Keratinocyte (primary cell): ENCODE measurements at regions not wholly inside any gene's neighbourhood (a gene's known extent, or its start where the extent isn't known, plus 50 kb on each side); places are given as distances from the start of the nearest gene placed in this dataset.

ENCODE experiments used
- DNase-seq: peaks from one replicate; pipeline ENCODE4 v3.0.0-alpha.2; 2011; ENCODE audit warnings: low read depth, missing footprints, low spot score
- FAIRE-seq: peaks from 2 replicates; lab custom pipeline; 2011; peaks lifted over from hg19 to GRCh38; lab: Jason Lieb, UNC
- H2AFZ ChIP-seq: 2 replicates; pipeline ENCODE4 v1.6.0; 2012; ENCODE audit warnings: low read length, control low read depth, inconsistent platforms; ENCODE audit not compliant: control insufficient read depth
- H3K27ac ChIP-seq: 2 replicates; pipeline ENCODE4 v1.5.1; 2011; ENCODE audit warnings: low read length; ENCODE audit not compliant: control insufficient read depth, insufficient read depth
- H3K27me3 ChIP-seq: 3 replicates; pipeline ENCODE4 v1.6.0; 2011; ENCODE audit warnings: low read length; ENCODE audit not compliant: control insufficient read depth, insufficient read depth; ENCODE audit errors: extremely low read depth
- H3K36me3 ChIP-seq, 2 experiments: 2 replicates in 1 of 2; 3 replicates in 1 of 2; pipeline ENCODE4 v1.5.1; 2011; ENCODE audit warnings: low read length in 2 of 2, mild to moderate bottlenecking in 1 of 2; ENCODE audit not compliant: control insufficient read depth in 2 of 2, insufficient read depth in 2 of 2; ENCODE audit errors: extremely low read depth in 1 of 2
- H3K4me1 ChIP-seq: 3 replicates; pipeline ENCODE4 v1.5.1; 2011; ENCODE audit warnings: low read length; ENCODE audit not compliant: control insufficient read depth, insufficient read depth; ENCODE audit errors: extremely low read depth
- H3K4me2 ChIP-seq: 3 replicates; pipeline ENCODE4 v1.6.0; 2011; ENCODE audit warnings: low read depth, low read length; ENCODE audit not compliant: control insufficient read depth, insufficient read depth; ENCODE audit errors: extremely low read depth
- H3K4me3 ChIP-seq, 3 experiments: fragments of 200-600 bp in 1 of 3; sonication (generic) in 1 of 3; 2 replicates in 2 of 3; 3 replicates in 1 of 3; pipeline ENCODE4 v1.5.1; 2011 to 2016; ENCODE audit warnings: low read length in 3 of 3, mild to moderate bottlenecking in 3 of 3, control low read depth in 2 of 3, inconsistent platforms in 1 of 3, low read depth in 1 of 3, mixed read lengths in 1 of 3, mixed run types in 1 of 3, moderate library complexity in 1 of 3; ENCODE audit not compliant: control insufficient read depth in 2 of 3, insufficient read depth in 2 of 3; ENCODE audit errors: extremely low read depth in 1 of 3
- H3K79me2 ChIP-seq: 2 replicates; pipeline ENCODE4 v1.6.0; 2012; ENCODE audit warnings: low read length; ENCODE audit not compliant: control insufficient read depth, insufficient read depth
- H3K9ac ChIP-seq: 3 replicates; pipeline ENCODE4 v1.6.0; 2011; ENCODE audit warnings: low read length; ENCODE audit not compliant: control insufficient read depth, insufficient read depth; ENCODE audit errors: extremely low read depth
- H3K9me1 ChIP-seq: 3 replicates; pipeline ENCODE4 v1.6.0; 2011; ENCODE audit warnings: low read length; ENCODE audit not compliant: control insufficient read depth, insufficient read depth; ENCODE audit errors: extremely low read depth
- H3K9me3 ChIP-seq: 2 replicates; pipeline ENCODE4 v1.5.1; 2012; ENCODE audit warnings: low read depth, low read length; ENCODE audit not compliant: control insufficient read depth
- H4K20me1 ChIP-seq: 3 replicates; pipeline ENCODE4 v1.6.0; 2011; ENCODE audit warnings: low read length; ENCODE audit not compliant: control insufficient read depth, insufficient read depth; ENCODE audit errors: extremely low read depth
- CTCF ChIP-seq, 3 experiments: IDR thresholded peaks in 1 of 3; conservative IDR thresholded peaks in 1 of 3; optimal IDR thresholded peaks in 1 of 3; 2 replicates in 2 of 3; 3 replicates in 1 of 3; pipeline versions ENCODE3 to v1.5.1; 2011; ENCODE audit warnings: low read length in 3 of 3, mild to moderate bottlenecking in 3 of 3, moderate library complexity in 2 of 3, control low read depth in 1 of 3, inconsistent platforms in 1 of 3; ENCODE audit not compliant: insufficient read depth in 2 of 3; ENCODE audit errors: extremely low read depth in 1 of 3
- EZH2 ChIP-seq: IDR thresholded peaks from one replicate; pipeline ENCODE4 v1.6.1; 2012; ENCODE audit warnings: inconsistent platforms, mild to moderate bottlenecking, low read length, moderate library complexity
- dilution Hi-C: fragments of 300-500 bp; cut with MboI; formaldehyde crosslinking; loops from one replicate; pipeline ENCODE4 v1.7.0; 2020; ENCODE audit warnings: low sequenced_read_pairs; ENCODE audit not compliant: extremely low pct_ligation_motif_present

DNA sequence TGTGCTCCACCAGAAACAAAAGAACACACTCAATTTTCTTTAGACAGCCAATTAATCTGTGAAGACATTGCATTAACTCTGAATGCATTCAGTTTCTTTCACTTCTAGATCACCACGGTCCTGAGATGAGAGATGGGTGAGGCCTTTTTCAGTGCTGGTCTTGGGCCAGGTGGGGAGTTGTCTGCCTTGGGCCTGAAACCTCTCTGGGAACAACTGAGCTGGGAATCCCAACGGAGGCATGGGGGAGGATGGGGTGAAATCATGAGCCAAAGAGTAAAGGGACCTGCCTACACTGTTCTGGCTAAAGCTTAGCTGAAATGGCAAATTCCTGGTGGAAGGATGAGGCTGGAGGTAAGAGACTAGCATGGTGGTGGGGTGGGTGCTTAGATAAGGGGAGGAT is 353.5 kb upstream of the B3GAT1 start:
- Histone ChIP-seq H3K4me2 (no peak overlapping the region), H4K20me1 (no peaks in the 10 kb centered on the region), H3K4me3 (no peak overlapping the region), H3K36me3 (no peaks in the 10 kb centered on the region), H3K4me1 (no peaks in the 10 kb centered on the region), H3K9ac (no peak overlapping the region), H3K9me3 (peaks cover 3% of the 10 kb centered on the region), H3K27me3 (no peaks in the 10 kb centered on the region), H3K79me2 (no peaks in the 10 kb centered on the region), H2AFZ (no peak overlapping the region), H3K27ac (no peak overlapping the region), H3K9me1 (no peaks in the 10 kb centered on the region)
- DNase-seq: no peak
- TF ChIP-seq EZH2 (no peak), CTCF (optimal IDR thresholded peaks at IDR 0.05 in 1 of 3, IDR thresholded peaks at IDR 0.05 in 1 of 3, conservative IDR thresholded peaks at IDR 0.05 in 1 of 3; ENCODE audit: extremely low read depth in 1 of 3, insufficient read depth in 2 of 3, low read length in 3 of 3) (no peak)
- FAIRE-seq: no peak
- dilution Hi-C loops: no loop called here

GRCh38 chr11:134764966-134765365 is 352.9 kb upstream of the B3GAT1 start:
- no peaks in the 10 kb centered on the region for H3K9me1 ChIP-seq
- DNase-seq (no peak), FAIRE-seq (no peak)
- no peak overlapping the region for H2AFZ ChIP-seq
- H3K79me2 ChIP-seq: no peaks in the 10 kb centered on the region
- no peaks in the 10 kb centered on the region for H3K36me3 ChIP-seq
- peaks cover 3% of the 10 kb centered on the region for H3K9me3 ChIP-seq
- dilution Hi-C loops: no loop called here
- no peaks in the 10 kb centered on the region for H4K20me1 ChIP-seq
- H3K27ac ChIP-seq: no peak overlapping the region
- H3K27me3 ChIP-seq: no peaks in the 10 kb centered on the region
- no peak overlapping the region for H3K4me2 ChIP-seq
- no peak overlapping the region for H3K4me3 ChIP-seq
- TF ChIP-seq CTCF (optimal IDR thresholded peaks at IDR 0.05 in 1 of 3, IDR thresholded peaks at IDR 0.05 in 1 of 3, conservative IDR thresholded peaks at IDR 0.05 in 1 of 3; ENCODE audit: extremely low read depth in 1 of 3, insufficient read depth in 2 of 3, low read length in 3 of 3) (no peak), EZH2 (no peak)
- H3K9ac ChIP-seq: no peak overlapping the region
- no peaks in the 10 kb centered on the region for H3K4me1 ChIP-seq
